Right lung (tissue), 2 donors: ENCODE measurements at regions not wholly inside any gene's neighbourhood (a gene's known extent, or its start where the extent isn't known, plus 50 kb on each side); places are given as distances from the start of the nearest gene placed in this dataset.

ENCODE experiments used
- DNase-seq, 2 donors: peaks; one replicate each; pipeline ENCODE4 v3.0.0-alpha.2; 2013

GRCh38 chr9:27625751-27626150, 52.5 kb upstream of the C9orf72 start:
- no peak for DNase-seq

DNA sequence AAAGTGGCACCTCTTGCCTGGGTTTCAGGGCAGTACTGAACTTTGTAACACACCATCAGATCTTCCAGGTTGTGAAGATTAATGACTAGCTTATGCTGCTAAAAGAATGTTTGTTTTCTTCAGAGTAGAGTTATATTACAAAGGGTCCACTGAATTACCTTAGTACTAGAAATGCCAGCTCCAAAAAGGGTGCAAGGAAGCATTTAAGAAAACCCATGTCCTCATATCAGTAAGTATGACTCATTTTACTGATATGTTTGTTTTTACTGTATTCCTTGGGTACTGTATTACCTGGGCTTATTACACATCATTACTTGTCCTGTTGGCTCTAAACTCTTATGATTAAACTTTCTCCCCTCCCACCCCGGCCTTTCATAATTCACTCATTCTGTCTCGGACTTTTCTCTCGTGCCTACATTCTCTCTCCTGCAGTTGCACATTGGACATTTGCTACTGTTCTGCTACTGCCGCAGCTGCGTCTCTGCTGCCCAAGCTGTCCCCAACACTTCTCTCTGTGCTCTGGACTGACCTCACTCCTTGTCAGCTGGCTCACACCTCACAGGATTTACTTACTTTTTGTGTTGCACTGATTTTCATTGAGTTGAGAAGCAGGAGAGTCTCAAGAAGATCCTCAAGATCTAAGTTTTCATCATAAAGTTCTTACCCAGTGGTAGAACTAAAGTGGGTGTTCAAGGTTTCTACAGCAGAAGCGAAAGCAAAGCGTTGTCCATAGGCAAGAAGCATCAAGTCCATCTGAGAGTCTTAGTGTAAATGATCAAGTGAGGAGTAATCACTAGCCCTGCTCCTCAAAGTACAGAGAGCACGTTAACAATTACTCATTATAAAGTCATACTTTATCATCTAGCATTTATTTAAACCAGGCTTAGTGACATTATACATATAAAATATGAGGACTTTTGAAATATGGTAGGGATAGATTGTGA, 53.2 kb upstream of the C9orf72 start:
- DNase-seq: no peak

- DNase-seq: no peak
Observed at GRCh38 chr9:27627188-27627564, 53.9 kb upstream of the C9orf72 start.

- DNase-seq: no peak
Observed at GRCh38 chr9:27628311-27628710, 55.0 kb upstream of the C9orf72 start.

DNA sequence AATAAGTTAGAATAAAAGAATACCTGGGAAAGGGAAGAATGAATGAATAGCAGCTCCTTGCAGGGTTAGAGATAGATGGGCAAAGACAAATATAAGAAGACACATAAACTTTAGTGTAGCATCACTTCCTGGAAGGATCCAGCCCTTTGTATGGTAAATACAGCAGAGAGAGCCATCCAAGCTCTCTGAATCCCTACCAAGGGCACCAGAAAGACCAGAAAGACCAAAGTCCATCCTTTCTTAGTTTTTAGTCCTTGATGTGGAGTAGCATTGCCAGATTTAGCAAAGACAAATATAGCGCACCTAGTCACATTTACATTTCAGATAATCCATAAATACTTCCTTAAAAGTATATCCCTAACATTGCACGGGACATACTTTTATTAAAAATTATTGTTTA, 56.1 kb upstream of the C9orf72 start:
- DNase-seq: no peak

GRCh38 chr9:27632254-27632653, 59.0 kb upstream of the C9orf72 start:
- DNase-seq: no peak

DNA sequence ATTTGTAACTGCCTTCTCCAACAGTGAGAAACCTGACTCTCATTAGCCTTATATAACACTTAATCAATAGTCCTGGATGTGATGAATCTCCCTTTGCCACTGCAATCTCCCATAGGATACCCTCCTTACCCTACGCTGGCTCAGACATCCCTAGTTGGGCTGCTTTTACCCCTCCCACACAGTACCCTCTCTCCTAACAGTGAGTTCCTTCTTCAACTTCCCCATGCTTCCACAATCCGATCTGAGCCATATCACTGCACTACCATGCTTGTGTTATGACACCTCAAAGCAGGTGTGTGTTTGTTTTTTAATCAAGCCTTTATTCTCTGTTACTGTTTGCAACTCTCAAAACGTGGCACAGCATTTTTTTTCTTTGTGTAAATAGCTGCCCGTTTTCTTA, 60.5 kb upstream of the C9orf72 start:
- no peak for DNase-seq

GRCh38 chr9:27634879-27635278, 61.6 kb upstream of the C9orf72 start:
- DNase-seq: no peak

DNA sequence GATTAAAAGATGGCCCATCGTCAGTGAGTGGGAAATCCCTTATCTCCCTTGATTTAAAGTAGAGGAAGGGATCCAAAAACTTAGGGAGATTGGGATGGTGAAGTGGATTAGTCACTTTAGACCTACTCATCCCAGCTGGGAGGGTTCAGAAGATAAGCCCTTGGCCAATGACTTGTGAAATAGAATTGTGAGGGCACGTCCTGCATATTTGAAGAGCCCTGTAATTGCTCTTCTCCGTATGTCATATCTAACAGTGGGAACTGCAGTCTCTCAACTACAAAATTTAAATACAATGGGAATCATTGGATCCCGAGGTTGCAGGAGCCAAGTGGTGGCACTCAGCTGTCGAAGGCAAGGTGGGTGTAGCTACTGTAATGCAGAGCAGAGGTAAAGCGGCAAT, 65.4 kb upstream of the C9orf72 start:
- DNase-seq: no peak

GRCh38 chr9:27645161-27645840, 72.0 kb upstream of the C9orf72 start:
- DNase-seq: peak in 1 of 2 donors; percentile 19

DNA sequence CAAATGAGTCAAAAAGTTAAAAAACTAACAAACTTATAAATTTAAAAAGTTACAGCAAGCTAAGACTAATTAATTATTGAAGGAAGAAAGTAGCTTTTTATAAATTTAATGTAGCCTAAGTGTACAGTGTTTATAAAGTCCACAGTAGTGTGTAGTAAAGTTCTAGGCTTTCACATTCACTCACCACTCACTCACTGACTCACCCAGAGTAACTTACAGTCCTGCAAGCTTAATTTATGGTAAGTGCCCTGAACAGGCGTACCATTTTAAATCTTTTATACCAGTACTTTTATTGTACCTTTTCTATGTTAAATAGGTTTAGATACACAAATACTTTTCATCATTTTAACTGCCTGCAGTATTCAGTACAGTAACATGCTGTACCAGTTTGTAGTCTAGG, 80.0 kb upstream of the C9orf72 start:
- DNase-seq: no peak

DNA sequence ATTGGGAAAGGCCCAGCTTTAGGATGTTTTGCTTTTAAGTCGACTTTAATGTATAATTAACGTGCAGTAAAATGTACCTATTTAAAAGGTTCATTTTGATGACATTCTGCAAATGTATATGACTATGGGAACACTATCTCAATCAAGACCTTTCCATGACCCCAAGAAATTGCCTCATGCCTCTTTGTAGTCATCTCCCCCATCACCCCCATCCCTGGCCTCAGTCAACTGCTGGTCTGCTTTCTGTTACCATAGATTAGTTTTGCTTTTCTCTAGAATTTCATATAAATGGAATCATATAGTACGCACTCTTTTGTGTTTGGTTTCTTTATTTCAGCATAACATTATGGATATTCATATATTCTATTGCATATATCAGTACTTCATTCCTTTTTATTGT, 80.7 kb upstream of the C9orf72 start:
- DNase-seq: no peak

DNA sequence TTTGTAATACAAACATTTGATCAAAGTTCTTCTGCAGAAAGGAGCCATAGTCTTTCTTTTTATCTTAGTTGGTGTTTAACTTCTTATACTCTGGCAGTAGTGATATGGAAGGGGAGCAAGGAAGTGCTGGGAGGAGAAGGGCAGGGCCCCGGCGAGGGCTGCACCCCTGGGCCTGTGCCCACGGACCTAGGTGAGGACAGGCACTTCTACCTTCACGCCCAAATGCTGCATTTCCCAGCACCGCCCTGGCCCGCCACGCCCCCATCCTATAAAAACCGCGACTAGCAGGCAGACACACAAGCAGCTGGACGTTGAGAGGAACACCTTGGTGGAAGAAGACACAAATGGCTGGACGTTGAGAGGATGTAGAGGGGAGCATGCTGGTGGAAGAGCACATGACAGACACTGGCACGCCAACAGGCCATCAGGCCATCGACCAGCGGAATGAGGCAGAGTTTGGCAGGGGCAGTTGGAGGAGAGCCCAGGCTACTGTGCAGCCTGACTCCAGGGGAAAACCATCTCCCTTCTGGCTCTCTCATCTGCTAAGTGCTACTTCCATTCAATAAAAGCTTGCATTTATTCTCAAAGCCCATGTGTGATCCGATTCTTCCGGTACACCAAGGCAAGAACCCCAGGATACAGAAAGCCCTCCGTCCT, 81.5 kb upstream of the C9orf72 start:
- no peak for DNase-seq

DNA sequence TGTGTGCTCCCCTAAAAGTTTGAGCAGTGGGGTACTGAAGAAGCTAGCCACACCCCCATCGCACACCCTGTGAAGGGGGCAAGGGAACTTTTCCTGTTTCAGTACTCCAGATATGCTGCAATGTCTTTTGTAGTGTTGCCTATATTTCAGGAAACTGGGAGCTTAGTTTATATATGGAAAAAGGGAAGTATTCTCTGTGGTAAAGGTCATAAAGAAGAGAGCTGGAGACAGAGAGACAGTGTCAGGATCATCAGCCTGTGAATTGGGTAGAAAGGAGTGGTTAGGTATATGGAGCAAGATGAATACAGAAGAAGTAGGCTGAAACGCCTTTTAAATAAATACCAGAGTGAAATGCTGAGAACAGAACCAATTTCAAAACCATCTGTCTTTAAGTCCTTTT, 82.2 kb upstream of the C9orf72 start:
- DNase-seq: no peak

GRCh38 chr9:27659001-27659400, 85.7 kb upstream of the C9orf72 start:
- DNase-seq: no peak

GRCh38 chr9:27659571-27659970, 86.3 kb upstream of the C9orf72 start:
- no peak for DNase-seq

DNA sequence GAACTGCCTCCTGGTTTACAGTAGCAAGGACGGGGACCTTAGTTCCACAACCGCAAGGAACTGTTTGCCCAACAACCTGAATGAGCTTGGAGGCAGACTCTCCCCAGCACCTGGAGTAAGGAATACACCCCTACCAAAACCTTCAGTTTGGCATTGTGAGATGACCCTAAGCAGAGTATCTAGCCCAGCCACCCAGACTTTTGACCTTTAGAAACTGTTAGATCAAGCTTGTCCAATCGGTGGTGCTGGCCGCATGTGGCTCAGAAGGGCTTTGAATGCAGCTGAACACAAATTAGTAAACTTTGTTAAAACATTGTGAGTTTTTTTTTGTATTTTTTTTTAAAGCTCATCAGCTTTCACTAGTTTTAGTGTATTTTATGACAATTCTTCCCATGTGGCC, 86.9 kb upstream of the C9orf72 start:
- no peak for DNase-seq

GRCh38 chr9:27663526-27663925, 90.2 kb upstream of the C9orf72 start:
- no peak for DNase-seq

DNA sequence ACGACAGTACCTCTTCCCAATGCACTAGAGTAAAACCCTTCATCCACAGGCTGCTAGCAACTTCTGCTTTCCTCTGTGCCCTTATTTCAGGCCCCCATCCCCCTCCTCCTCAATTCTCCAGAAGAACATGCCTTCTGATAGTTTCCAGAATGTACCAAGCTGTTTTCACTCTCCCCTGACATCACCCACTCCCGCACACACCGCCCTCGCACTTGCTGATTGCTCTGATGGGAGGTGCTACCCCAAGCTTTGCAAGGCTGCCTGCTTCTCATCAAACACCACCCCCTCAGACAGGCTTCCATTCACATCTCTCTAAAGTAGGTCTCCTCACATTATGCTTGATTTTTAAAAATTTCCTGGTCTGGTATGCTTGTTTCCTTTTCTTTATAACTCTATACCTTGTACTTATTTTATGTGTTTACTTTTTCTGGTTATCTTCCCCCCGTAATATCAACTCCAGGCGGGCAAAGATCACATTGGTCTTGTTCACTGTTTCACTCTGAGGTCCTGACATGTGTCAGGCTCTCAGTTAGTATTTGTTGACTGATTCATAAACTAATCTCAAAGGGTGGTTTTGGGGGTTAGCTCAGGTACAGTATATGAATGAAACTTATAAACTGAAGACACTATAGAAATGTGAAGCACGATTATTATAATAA, 91.0 kb upstream of the C9orf72 start:
- no peak for DNase-seq

DNA sequence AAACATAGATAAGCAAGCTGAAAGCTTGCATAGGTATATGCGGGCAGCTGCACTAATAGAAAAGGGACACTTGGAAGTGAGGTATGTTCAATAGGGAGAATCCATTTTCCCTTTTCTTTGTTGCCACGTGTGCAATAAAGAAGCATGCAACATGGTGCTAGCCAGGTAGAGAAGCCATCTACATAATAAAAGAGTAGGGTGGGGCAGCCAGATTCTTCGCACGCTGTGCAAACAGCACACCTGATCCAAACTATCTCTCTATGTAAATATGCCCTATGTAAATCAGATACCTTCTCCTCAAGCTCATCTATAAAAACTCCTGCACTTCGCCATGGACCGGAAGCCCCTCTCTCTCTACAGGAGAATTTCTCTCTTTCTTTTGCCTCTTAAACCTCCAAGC, 91.9 kb upstream of the C9orf72 start:
- DNase-seq: no peak

DNA sequence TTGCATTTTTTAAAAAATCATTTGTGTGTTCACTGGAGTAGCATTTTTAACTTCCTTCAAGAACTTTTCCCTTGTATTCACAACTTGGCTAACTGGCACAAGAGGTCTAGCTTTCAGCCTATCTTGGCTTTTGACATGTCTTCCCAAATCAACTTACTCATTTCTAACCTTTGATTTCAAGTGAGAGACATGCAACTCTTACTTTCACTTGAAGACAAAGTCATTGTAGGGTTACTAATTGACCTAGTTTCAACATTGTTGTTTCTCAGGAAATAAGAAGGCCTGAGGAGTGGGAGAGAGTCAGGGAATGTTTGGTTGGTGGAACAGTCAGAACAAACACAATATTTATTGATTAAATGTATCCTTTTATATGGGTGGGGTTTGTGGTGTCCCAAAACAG, 95.0 kb upstream of the C9orf72 start:
- DNase-seq: no peak

- DNase-seq: no peak
Observed at GRCh38 chr9:27671636-27672035, 98.4 kb upstream of the C9orf72 start.
